ENCODE measurements at regions not wholly inside any gene's neighbourhood (a gene's known extent, or its start where the extent isn't known, plus 50 kb on each side); places are given as distances from the start of the nearest gene placed in this dataset.

GRCh38 chr20:21941941-21942805 lies 236.7 kb downstream of the PAX1 start:
- Mint-ChIP-seq H3K27me3 (no peaks in the 10 kb centered on the region), H3K9me3 (no peaks in the 10 kb centered on the region), H3K4me3 (no peak overlapping the region), H3K36me3 (ENCODE audit: low read depth) (no peaks in the 10 kb centered on the region), H3K4me1 (no peaks in the 10 kb centered on the region), H3K27ac (no peak overlapping the region)
- no peak for TF ChIP-seq CTCF (IDR thresholded peaks at IDR 0.05)
- CTCF ChIA-PET, result no interaction called here
- intact Hi-C loops (cut with micrococcal nuclease), result no loop called here
- DNase-seq (no peak), ATAC-seq (ENCODE audit: low read depth) (no peak)
- POLR2A ChIA-PET, result no interaction called here

DNA sequence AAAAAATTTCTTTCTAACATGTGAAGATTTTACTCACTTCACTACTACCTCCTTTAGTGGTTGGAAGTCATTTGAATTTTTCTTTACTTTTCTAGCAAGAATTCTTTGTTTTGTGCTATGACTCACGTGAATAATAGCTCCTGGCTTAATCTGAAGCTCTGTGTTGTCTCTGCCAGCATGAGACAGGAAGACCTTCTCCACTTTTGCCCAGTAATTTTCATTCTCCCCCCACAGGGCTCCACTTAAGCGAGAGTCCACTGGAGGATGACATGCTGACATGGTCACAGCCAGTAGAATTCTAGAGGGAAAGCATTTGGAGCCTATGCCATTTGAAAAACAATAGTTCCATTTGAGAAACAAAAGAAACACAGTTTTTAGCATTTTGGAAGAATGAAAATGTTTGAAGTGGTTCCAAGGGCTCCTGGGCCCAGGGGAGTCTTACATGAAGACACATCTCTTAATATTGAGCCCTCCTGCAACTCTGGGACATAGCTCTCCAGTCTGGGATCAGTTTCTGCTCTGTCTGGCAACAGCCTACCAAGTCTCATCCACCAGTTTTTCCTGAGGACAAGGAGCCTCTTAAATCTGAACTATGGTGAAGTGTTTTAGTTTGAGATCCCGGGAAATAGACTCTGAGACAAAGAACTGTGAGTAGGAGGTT lies 231.4 kb downstream of the PAX1 start:
- intact Hi-C loops (cut with micrococcal nuclease), result no loop called here
- TF ChIP-seq CTCF (IDR thresholded peaks at IDR 0.05), result no peak
- H3K27ac Mint-ChIP-seq, result no peak overlapping the region

GRCh38 chr20:21936261-21936660 lies 230.8 kb downstream of the PAX1 start:
- no peak for DNase-seq
- intact Hi-C loops (cut with micrococcal nuclease), result no loop called here
- no peaks in the 10 kb centered on the region for H3K36me3 Mint-ChIP-seq (ENCODE audit: low read depth)
- H3K4me1 Mint-ChIP-seq, result no peaks in the 10 kb centered on the region
- H3K27me3 Mint-ChIP-seq, result no peaks in the 10 kb centered on the region
- TF ChIP-seq CTCF (IDR thresholded peaks at IDR 0.05), result no peak
- H3K9me3 Mint-ChIP-seq, result peaks cover 1% of the 10 kb centered on the region
- no peak overlapping the region for H3K4me3 Mint-ChIP-seq
- ATAC-seq (ENCODE audit: low read depth), result no peak
- no peak overlapping the region for H3K27ac Mint-ChIP-seq
- ChIA-PET CTCF (no interaction called here), POLR2A (no interaction called here)

More for the DNA sequence above, 231.4 kb downstream of the PAX1 start:
- H3K36me3 Mint-ChIP-seq (ENCODE audit: low read depth), result no peaks in the 10 kb centered on the region
- no peak for DNase-seq
- H3K9me3 Mint-ChIP-seq, result peaks cover 1% of the 10 kb centered on the region
- ATAC-seq (ENCODE audit: low read depth), result no peak
- no peaks in the 10 kb centered on the region for H3K27me3 Mint-ChIP-seq
- no peak overlapping the region for H3K4me3 Mint-ChIP-seq
- ChIA-PET POLR2A (no interaction called here), CTCF (no interaction called here)
- H3K4me1 Mint-ChIP-seq, result no peaks in the 10 kb centered on the region

- no peaks in the 10 kb centered on the region for H3K36me3 Mint-ChIP-seq (ENCODE audit: low read depth)
- POLR2A ChIA-PET, result no interaction called here
- ATAC-seq (ENCODE audit: low read depth) (no peak), DNase-seq (no peak)
- H3K4me1 Mint-ChIP-seq, result no peaks in the 10 kb centered on the region
- no peak for TF ChIP-seq CTCF (IDR thresholded peaks at IDR 0.05)
- H3K4me3 Mint-ChIP-seq, result no peak overlapping the region
- peaks cover 1% of the 10 kb centered on the region for H3K9me3 Mint-ChIP-seq
- intact Hi-C loops (cut with micrococcal nuclease), result no loop called here
- CTCF ChIA-PET, result no interaction called here
- no peak overlapping the region for H3K27ac Mint-ChIP-seq
- H3K27me3 Mint-ChIP-seq, result no peaks in the 10 kb centered on the region
Observed at GRCh38 chr20:21933526-21933925, 228.1 kb downstream of the PAX1 start.

- no peaks in the 10 kb centered on the region for H3K36me3 Mint-ChIP-seq (ENCODE audit: low read depth)
Observed at GRCh38 chr20:21921251-21921650, 215.8 kb downstream of the PAX1 start.

More at GRCh38 chr20:21921251-21921650, 215.8 kb downstream of the PAX1 start:
- Mint-ChIP-seq H3K27me3 (no peaks in the 10 kb centered on the region), H3K27ac (no peak overlapping the region), H3K9me3 (peaks cover 3% of the 10 kb centered on the region), H3K4me1 (no peaks in the 10 kb centered on the region), H3K4me3 (no peak overlapping the region)
- ChIA-PET CTCF (no interaction called here), POLR2A (no interaction called here)
- no peak for TF ChIP-seq CTCF (IDR thresholded peaks at IDR 0.05)
- intact Hi-C loops (cut with micrococcal nuclease), result no loop called here
- DNase-seq (no peak), ATAC-seq (ENCODE audit: low read depth) (no peak)
